Panc1 (cell line): ENCODE measurements at regions not wholly inside any gene's neighbourhood (a gene's known extent, or its start where the extent isn't known, plus 50 kb on each side); places are given as distances from the start of the nearest gene placed in this dataset.

ENCODE experiments used
- ATAC-seq: fragments of 200-7000 bp; cut with Tn5 transposase; 2 replicates; pipeline ENCODE4 v1.9.1; 2020; ENCODE audit warnings: mild to moderate bottlenecking, moderate library complexity
- BruUV-seq: library from RNA; stranded (reverse); fragments of 400-500 nt; replicated peaks from 2 replicates; lab custom pipeline; 2021; lab: Mats Ljungman, UMichigan
- CTCF ChIA-PET: fragments of 300-600 bp; sonication (Branson Sonifier 250); formaldehyde crosslinking; loops from one replicate; lab custom pipeline; 2022; ENCODE audit warnings: antibody characterized with exemption; lab: Charles Lee
- POLR2A ChIA-PET: fragments of 300-600 bp; sonication (Branson Sonifier 250); formaldehyde crosslinking; loops from one replicate; lab custom pipeline; 2022; ENCODE audit warnings: antibody characterized with exemption; lab: Charles Lee
- DNase-seq: peaks from one replicate; pipeline ENCODE4 v3.0.0-alpha.2; 2010; ENCODE audit warnings: low read depth, low spot score
- H3K27ac ChIP-seq: 2 replicates; pipeline ENCODE4 v1.5.1; 2011; ENCODE audit warnings: mild to moderate bottlenecking, low read length, inconsistent platforms
- H3K27me3 ChIP-seq: fragments of 200-500 bp; sonication (Bioruptor generic); 2 replicates; pipeline ENCODE4 v1.6.0; 2014; ENCODE audit warnings: low read length, inconsistent platforms; ENCODE audit not compliant: control insufficient read depth, insufficient read depth
- H3K36me3 ChIP-seq: fragments of 200-500 bp; sonication (Bioruptor generic); 2 replicates; pipeline ENCODE4 v1.5.1; 2014; ENCODE audit warnings: inconsistent platforms, mild to moderate bottlenecking, low read length, moderate library complexity; ENCODE audit not compliant: control insufficient read depth, insufficient read depth
- H3K4me1 ChIP-seq: 2 replicates; pipeline ENCODE4 v1.5.1; 2011; ENCODE audit warnings: inconsistent platforms, mild to moderate bottlenecking, low read length, moderate library complexity; ENCODE audit not compliant: control insufficient read depth, insufficient read depth
- H3K4me3 ChIP-seq, 2 experiments: 2 replicates each; pipeline ENCODE4 v1.5.1; 2011 to 2012; ENCODE audit warnings: low read depth in 2 of 2, low read length in 2 of 2, mild to moderate bottlenecking in 2 of 2, inconsistent platforms in 1 of 2, moderate library complexity in 1 of 2
- H3K9me3 ChIP-seq: fragments of 200-500 bp; sonication (Bioruptor generic); 2 replicates; pipeline ENCODE4 v1.5.1; 2014; ENCODE audit warnings: low read depth, mild to moderate bottlenecking, inconsistent platforms, low read length, moderate library complexity; ENCODE audit not compliant: control insufficient read depth, insufficient read depth
- CTCF ChIP-seq: fragments of 450-650 bp; IDR thresholded peaks from 2 replicates; pipeline ENCODE4 v1.5.1; 2017; ENCODE audit warnings: mild to moderate bottlenecking
- POLR2AphosphoS5 ChIP-seq: IDR thresholded peaks from 2 replicates; pipeline ENCODE4 v1.6.1; 2012; ENCODE audit warnings: mild to moderate bottlenecking, low read depth, low read length, moderate library complexity
- REST ChIP-seq, 2 experiments: IDR thresholded peaks; 2 replicates each; pipeline ENCODE4 v1.6.1; 2011 to 2012; ENCODE audit warnings: low read depth in 2 of 2, control low read depth in 1 of 2, low read length in 1 of 2, mild to moderate bottlenecking in 1 of 2, moderate library complexity in 1 of 2; ENCODE audit not compliant: insufficient read depth in 1 of 2
- SIN3A ChIP-seq: IDR thresholded peaks from 2 replicates; pipeline ENCODE4 v1.6.1; 2012; ENCODE audit warnings: low read depth, mild to moderate bottlenecking, low read length, moderate library complexity, borderline replicate concordance; ENCODE audit not compliant: insufficient read depth
- TCF7L2 ChIP-seq: IDR thresholded peaks from 2 replicates; pipeline ENCODE4 v1.6.1; 2011; ENCODE audit warnings: mild to moderate bottlenecking, low read depth, low read length, inconsistent platforms
- in situ Hi-C: cut with HindIII; loops from 2 replicates; pipeline ENCODE4 v1.10.0; 2016; ENCODE audit warnings: low sequenced_read_pairs, low pct_unique_long_range_greater_than_20kb
- intact Hi-C: fragments of 100-400 bp; cut with micrococcal nuclease; formaldehyde crosslinking; loops from one replicate; pipeline ENCODE4 v1.10.0; 2022; ENCODE audit not compliant: unreplicated experiment

- Histone ChIP-seq H3K27ac (no peak overlapping the region), H3K4me3 (no peak overlapping the region), H3K4me1 (peaks cover 5% of the 10 kb centered on the region; the same call in 1 of the 2 replicates), H3K36me3 (no peaks in the 10 kb centered on the region), H3K9me3 (no peaks in the 10 kb centered on the region), H3K27me3 (no peaks in the 10 kb centered on the region)
- ChIA-PET CTCF (no interaction called here), POLR2A (no interaction called here)
- in situ Hi-C loops (no loop called here), intact Hi-C loops (no loop called here)
- TF ChIP-seq CTCF: no peak
- TF ChIP-seq SIN3A: no peak
- no peak for TF ChIP-seq POLR2AphosphoS5
- TF ChIP-seq TCF7L2: no peak
- no peak for TF ChIP-seq REST (IDR thresholded peaks at IDR 0.05; ENCODE audit: insufficient read depth in 1 of 2, low read depth in 2 of 2, low read length in 1 of 2)
- ATAC-seq (no peak), DNase-seq (no peak)
- no TSS peak for BruUV-seq
These were observed 53.0 kb upstream of the RAPGEF2 start for GRCh38 chr4:159049780-159050375.

- BruUV-seq: no TSS peak
- TF ChIP-seq TCF7L2: no peak
- TF ChIP-seq SIN3A: no peak
- no peak for TF ChIP-seq REST (IDR thresholded peaks at IDR 0.05; ENCODE audit: insufficient read depth in 1 of 2, low read depth in 2 of 2, low read length in 1 of 2)
- no peak for TF ChIP-seq CTCF
- CTCF ChIA-PET: no interaction called here
- Histone ChIP-seq H3K4me3 (no peak overlapping the region), H3K27me3 (no peaks in the 10 kb centered on the region), H3K4me1 (peaks cover 5% of the 10 kb centered on the region; the same call in 1 of the 2 replicates), H3K9me3 (no peaks in the 10 kb centered on the region), H3K36me3 (no peaks in the 10 kb centered on the region), H3K27ac (no peak overlapping the region)
- POLR2A ChIA-PET: interaction anchor here (0.6 kb wide), 1 partner anchor 214 kb away, joined by 4 read pairs; no protein-coding TSS in a partner anchor
- DNase-seq (no peak), ATAC-seq (no peak)
- in situ Hi-C loops: no loop called here
- intact Hi-C loops: no loop called here
These were observed 51.4 kb upstream of the RAPGEF2 start for GRCh38 chr4:159051245-159052071.
